H1 (cell line): ENCODE measurements at regions not wholly inside any gene's neighbourhood (a gene's known extent, or its start where the extent isn't known, plus 50 kb on each side); places are given as distances from the start of the nearest gene placed in this dataset.

Experiments
- CTCF ChIA-PET: fragments of 300-600 bp; sonication (Branson Sonifier 250); formaldehyde crosslinking; loops from one replicate; lab custom pipeline; 2021; ENCODE audit not compliant: partially characterized antibody; lab: Charles Lee
- POLR2A ChIA-PET: fragments of 300-600 bp; sonication (Branson Sonifier 250); formaldehyde crosslinking; loops from one replicate; lab custom pipeline; 2021; ENCODE audit warnings: inconsistent platforms; ENCODE audit not compliant: partially characterized antibody; lab: Charles Lee
- DNase-seq, 2 experiments: peaks; one replicate each; pipeline versions ENCODE4 v3.0.0 to v3.0.0-alpha.2; 2010 to 2022; ENCODE audit warnings: low spot score in 2 of 2, low read depth in 1 of 2, mixed read lengths in 1 of 2
- FAIRE-seq: peaks from 2 replicates; lab custom pipeline; 2011; peaks lifted over from hg19 to GRCh38; lab: Jason Lieb, UNC
- H2AFZ ChIP-seq: 2 replicates; pipeline ENCODE4 v1.8.1; 2012; ENCODE audit warnings: low read length, inconsistent platforms
- H2AK5ac ChIP-seq: 2 replicates; pipeline ENCODE4 v1.6.1; 2013; ENCODE audit warnings: low read depth, low read length
- H2BK120ac ChIP-seq: replicated peaks from 2 replicates; pipeline ENCODE3; 2013; ENCODE audit warnings: low read depth, low read length, inconsistent platforms
- H2BK12ac ChIP-seq: 2 replicates; pipeline ENCODE4 v1.6.1; 2013; ENCODE audit warnings: low read depth, low read length
- H2BK15ac ChIP-seq: 2 replicates; pipeline ENCODE4 v1.6.1; 2013; ENCODE audit warnings: low read length
- H2BK20ac ChIP-seq: 2 replicates; pipeline ENCODE4 v1.6.1; 2013; ENCODE audit warnings: low read length
- H2BK5ac ChIP-seq: 2 replicates; pipeline ENCODE4 v1.6.1; 2013; ENCODE audit warnings: low read depth, low read length
- H3K14ac ChIP-seq: 2 replicates; pipeline ENCODE4 v1.6.1; 2013; ENCODE audit warnings: inconsistent platforms; ENCODE audit not compliant: insufficient read length
- H3K18ac ChIP-seq: 2 replicates; pipeline ENCODE4 v1.6.1; 2013; ENCODE audit warnings: low read length; ENCODE audit errors: extremely low read depth
- H3K23ac ChIP-seq: 2 replicates; pipeline ENCODE4 v1.6.1; 2013; ENCODE audit warnings: inconsistent platforms; ENCODE audit not compliant: insufficient read length
- H3K23me2 ChIP-seq: 2 replicates; pipeline ENCODE4 v1.6.1; 2013; ENCODE audit warnings: low read depth, low read length
- H3K27ac ChIP-seq: 2 replicates; pipeline ENCODE4 v1.6.1; 2011; ENCODE audit warnings: low read depth, low read length, inconsistent platforms
- H3K27me3 ChIP-seq, 4 experiments: replicated peaks in 1 of 4; 1 replicate in 1 of 4; 2 replicates in 3 of 4; pipeline versions ENCODE4 v1.6.1 to v1.8.1; 2011 to 2013; ENCODE audit warnings: low read length in 3 of 4, mild to moderate bottlenecking in 3 of 4, inconsistent platforms in 2 of 4, mixed read lengths in 2 of 4, moderate library complexity in 1 of 4; ENCODE audit not compliant: control insufficient read depth in 3 of 4, insufficient read depth in 3 of 4; ENCODE audit errors: extremely low read depth in 1 of 4
- H3K36me3 ChIP-seq, 4 experiments: 2 replicates each; pipeline versions ENCODE4 v1.6.1 to v1.8.1; 2011 to 2013; ENCODE audit warnings: mild to moderate bottlenecking in 4 of 4, low read length in 3 of 4, moderate library complexity in 2 of 4, control low read depth in 1 of 4, inconsistent platforms in 1 of 4; ENCODE audit not compliant: insufficient read depth in 4 of 4, control insufficient read depth in 2 of 4
- H3K4ac ChIP-seq: replicated peaks from 2 replicates; pipeline ENCODE3; 2013; ENCODE audit warnings: low read length, low read depth, mixed read lengths, inconsistent platforms; ENCODE audit not compliant: insufficient read length
- H3K4me1 ChIP-seq, 4 experiments: replicated peaks in 1 of 4; 1 replicate in 1 of 4; 2 replicates in 3 of 4; pipeline versions ENCODE4 v1.6.1 to v1.8.1; 2011 to 2013; ENCODE audit warnings: low read length in 3 of 4, inconsistent platforms in 2 of 4, mixed read lengths in 1 of 4; ENCODE audit not compliant: insufficient read depth in 4 of 4, control insufficient read depth in 3 of 4
- H3K4me2 ChIP-seq, 2 experiments: 2 replicates each; pipeline versions ENCODE4 v1.6.1 to v1.8.1; 2011 to 2013; ENCODE audit warnings: low read depth in 2 of 2, low read length in 2 of 2, control low read depth in 1 of 2, inconsistent platforms in 1 of 2, mild to moderate bottlenecking in 1 of 2; ENCODE audit not compliant: insufficient read depth in 1 of 2
- H3K4me3 ChIP-seq, 4 experiments: fragments of 200-600, 300-600 bp in 1 of 4; sonication (generic), shearing (Covaris generic), sonication (Bioruptor Twin) in 1 of 4; 2 replicates each; pipeline versions ENCODE4 v1.5.1 to v1.8.1; 2011 to 2016; ENCODE audit warnings: low read length in 4 of 4, low read depth in 3 of 4, control low read depth in 2 of 4, inconsistent platforms in 2 of 4, mild to moderate bottlenecking in 2 of 4, mixed read lengths in 1 of 4, moderate library complexity in 1 of 4; ENCODE audit not compliant: insufficient read depth in 2 of 4; ENCODE audit errors: extremely low read depth in 1 of 4
- H3K56ac ChIP-seq: replicated peaks from 2 replicates; pipeline ENCODE3; 2013; ENCODE audit warnings: low read depth, mild to moderate bottlenecking, mixed read lengths, low read length, inconsistent platforms; ENCODE audit not compliant: insufficient read length
- H3K79me1 ChIP-seq: 2 replicates; pipeline ENCODE4 v1.6.1; 2013; ENCODE audit warnings: low read depth, low read length, control low read depth
- H3K79me2 ChIP-seq, 2 experiments: 2 replicates each; pipeline versions ENCODE4 v1.6.1 to v1.8.1; 2012 to 2013; ENCODE audit warnings: low read length in 2 of 2, mild to moderate bottlenecking in 2 of 2, inconsistent platforms in 1 of 2; ENCODE audit not compliant: insufficient read depth in 2 of 2, control insufficient read depth in 1 of 2
- H3K9ac ChIP-seq, 4 experiments: replicated peaks in 1 of 4; 1 replicate in 1 of 4; 2 replicates in 3 of 4; pipeline versions ENCODE4 v1.6.1 to v1.8.1; 2011 to 2013; ENCODE audit warnings: low read depth in 3 of 4, low read length in 3 of 4, control low read depth in 2 of 4, mild to moderate bottlenecking in 2 of 4, moderate library complexity in 2 of 4, inconsistent platforms in 1 of 4; ENCODE audit errors: extremely low read depth in 1 of 4
- H3K9me3 ChIP-seq, 2 experiments: 2 replicates each; pipeline versions ENCODE4 v1.6.1 to v1.8.1; 2012 to 2013; ENCODE audit warnings: mild to moderate bottlenecking in 2 of 2, moderate library complexity in 2 of 2, control low read depth in 1 of 2, inconsistent platforms in 1 of 2, low read depth in 1 of 2, low read length in 1 of 2, mixed read lengths in 1 of 2; ENCODE audit not compliant: insufficient read depth in 2 of 2
- H4K20me1 ChIP-seq, 2 experiments: replicated peaks in 1 of 2; 2 replicates each; pipeline versions ENCODE3 to v1.8.1; 2011 to 2013; ENCODE audit warnings: inconsistent platforms in 2 of 2, low read length in 2 of 2, mild to moderate bottlenecking in 1 of 2; ENCODE audit not compliant: insufficient read depth in 2 of 2, control insufficient read depth in 1 of 2
- H4K5ac ChIP-seq: 2 replicates; pipeline ENCODE4 v1.6.1; 2013; ENCODE audit warnings: low read length, low read depth, mixed read lengths, inconsistent platforms; ENCODE audit not compliant: insufficient read length
- H4K8ac ChIP-seq: 2 replicates; pipeline ENCODE4 v1.8.0; 2013; ENCODE audit warnings: mild to moderate bottlenecking, moderate library complexity, low read length, inconsistent platforms; ENCODE audit not compliant: insufficient read depth; ENCODE audit errors: extremely low read depth
- H4K91ac ChIP-seq: replicated peaks from 2 replicates; pipeline ENCODE3; 2013; ENCODE audit warnings: low read length, mixed read lengths, inconsistent platforms; ENCODE audit not compliant: insufficient read length
- ASH2L ChIP-seq: fragments of 200-600, 300-600 bp; sonication (generic); IDR thresholded peaks from one replicate; pipeline ENCODE4 v1.7.1; 2017; ENCODE audit warnings: low read length
- CBX5 ChIP-seq: fragments of 300-800, 300-1000 bp; sonication (generic); IDR thresholded peaks from 2 replicates; pipeline ENCODE4 v1.7.1; 2016; ENCODE audit warnings: antibody characterized with exemption, low read length, low read depth
- CBX8 ChIP-seq: fragments of 300-800, 300-1000 bp; sonication (generic); IDR thresholded peaks from 2 replicates; pipeline ENCODE4 v1.7.1; 2016; ENCODE audit warnings: low read depth, low read length, borderline replicate concordance
- CEBPB ChIP-seq: IDR thresholded peaks from 2 replicates; pipeline ENCODE4 v1.6.1; 2012; ENCODE audit warnings: low read depth, low read length
- KDM1A ChIP-seq: fragments of 200-600, 300-600 bp; sonication (generic); IDR thresholded peaks from 2 replicates; pipeline ENCODE4 v1.7.1; 2016; ENCODE audit warnings: mild to moderate bottlenecking, low read length, borderline replicate concordance
- POLR2A ChIP-seq, 2 experiments: IDR thresholded peaks; 1 replicate in 1 of 2; 2 replicates in 1 of 2; pipeline ENCODE4 v1.6.1; 2011; ENCODE audit warnings: low read depth in 2 of 2, low read length in 2 of 2, mild to moderate bottlenecking in 2 of 2; ENCODE audit errors: control extremely low read depth in 1 of 2
- POU5F1 ChIP-seq: IDR thresholded peaks from 2 replicates; pipeline ENCODE4 v1.6.1; 2011; ENCODE audit warnings: low read depth, mild to moderate bottlenecking, low read length, moderate library complexity
- RAD21 ChIP-seq, 2 experiments: IDR thresholded peaks in 1 of 2; conservative IDR thresholded peaks in 1 of 2; 2 replicates each; pipeline ENCODE4 v1.6.1; 2011; ENCODE audit warnings: low read depth in 2 of 2, low read length in 2 of 2, improper control_type of control experiment in 1 of 2, inconsistent platforms in 1 of 2, mild to moderate bottlenecking in 1 of 2, moderate library complexity in 1 of 2
- SAP30 ChIP-seq: fragments of 300-600 bp; sonication (generic); IDR thresholded peaks from 2 replicates; pipeline ENCODE4 v1.7.1; 2012; ENCODE audit warnings: low read length, moderate library complexity, mild to moderate bottlenecking, inconsistent platforms; ENCODE audit not compliant: insufficient read depth, insufficient replicate concordance
- SIN3A ChIP-seq, 2 experiments: IDR thresholded peaks in 1 of 2; conservative IDR thresholded peaks in 1 of 2; 2 replicates each; pipeline ENCODE4 v1.6.1; 2011 to 2012; ENCODE audit warnings: low read length in 2 of 2, improper control_type of control experiment in 1 of 2, low read depth in 1 of 2, mild to moderate bottlenecking in 1 of 2
- SP2 ChIP-seq: IDR thresholded peaks from 2 replicates; pipeline ENCODE4 v1.6.1; 2012; ENCODE audit warnings: mild to moderate bottlenecking, low read length, inconsistent platforms
- TAF7 ChIP-seq: optimal IDR thresholded peaks from 2 replicates; pipeline ENCODE3; 2011; ENCODE audit warnings: low read depth, mild to moderate bottlenecking, inconsistent platforms, low read length, moderate library complexity, borderline replicate concordance
- TCF12 ChIP-seq: IDR thresholded peaks from 2 replicates; pipeline ENCODE4 v1.6.1; 2011; ENCODE audit warnings: low read depth, mild to moderate bottlenecking, low read length
- WGBS, 2 experiments: shearing (Covaris generic) in 1 of 2; methylation state at CpG; one replicate each; pipeline versions ENCODE4 v1.1.6 to v1.1.7; 2013 to 2015; ENCODE audit warnings: low lambda C conversion rate in 2 of 2, mixed read lengths in 2 of 2, inconsistent platforms in 1 of 2, low coverage in 1 of 2, missing lambda C conversion rate in 1 of 2; ENCODE audit not compliant: insufficient replicate concordance in 2 of 2, insufficient coverage in 1 of 2, insufficient read length in 1 of 2; ENCODE audit errors: extremely low coverage in 1 of 2, missing lambda C conversion rate in 1 of 2; 5-methylcytosine and 5-hydroxymethylcytosine counted together

DNA sequence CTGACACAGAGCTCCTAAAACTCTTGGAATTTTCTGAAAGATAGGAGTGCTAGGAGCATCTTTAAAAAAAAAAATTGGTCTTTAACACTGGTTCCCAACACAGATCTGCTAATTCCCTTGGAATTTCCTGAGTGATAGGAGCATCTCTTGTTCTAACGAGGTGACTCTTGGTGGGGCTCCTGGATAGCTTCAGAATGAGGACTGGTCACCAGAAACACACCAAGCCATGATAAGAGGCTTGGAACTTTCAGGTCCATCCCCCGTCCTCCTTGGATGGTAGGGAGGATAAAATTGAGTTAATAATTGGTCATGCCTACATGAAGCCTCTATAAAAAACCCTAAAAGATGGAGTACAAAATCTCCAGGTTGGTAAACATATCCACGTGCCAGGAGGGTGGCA is 64.5 kb upstream of the LDLRAD3 start:
- Histone ChIP-seq H3K4me2 (no peak overlapping the region), H3K9me3 (no peaks in the 10 kb centered on the region), H4K20me1 (no peaks in the 10 kb centered on the region), H3K27me3 (no peaks in the 10 kb centered on the region), H3K4me3 (no peak overlapping the region), H3K4ac (no peak overlapping the region), H3K18ac (no peak overlapping the region), H4K91ac (no peak overlapping the region), H2BK12ac (no peak overlapping the region), H3K36me3 (no peaks in the 10 kb centered on the region), H4K5ac (no peak overlapping the region), H3K79me1 (no peaks in the 10 kb centered on the region), H2BK20ac (no peak overlapping the region), H3K14ac (no peak overlapping the region), H3K79me2 (no peaks in the 10 kb centered on the region), H3K23ac (no peak overlapping the region), H3K56ac (no peak overlapping the region), H4K8ac (no peak overlapping the region), H3K27ac (no peak overlapping the region), H2AK5ac (no peak overlapping the region), H3K23me2 (no peaks in the 10 kb centered on the region), H2AFZ (no peak overlapping the region), H2BK5ac (no peak overlapping the region), H2BK15ac (no peak overlapping the region), H3K9ac (no peak overlapping the region), H2BK120ac (no peak overlapping the region), H3K4me1 (no peaks in the 10 kb centered on the region)
- CTCF ChIA-PET = interaction anchor here (0.7 to 2.1 kb wide), 4 partner anchors 16 to 575 kb away, joined by 3 to 5 read pairs (median 4); no protein-coding TSS in a partner anchor
- no peak for FAIRE-seq
- POLR2A ChIA-PET = no interaction called here
- DNase-seq = no peak
- WGBS, 2 experiments = 87% methylated on average over 3 of the region's 3 CpGs; no CpG with 5 or more reads in 1 of the 2 experiments
- no peak for TF ChIP-seq ASH2L
- TF ChIP-seq SAP30 = no peak
- TF ChIP-seq TAF7 = no peak
- TF ChIP-seq POU5F1 = no peak
- TF ChIP-seq CBX5 = no peak
- no peak for TF ChIP-seq SIN3A (conservative IDR thresholded peaks at IDR 0.05 in 1 of 2, IDR thresholded peaks at IDR 0.05 in 1 of 2; ENCODE audit: low read depth in 1 of 2, low read length in 2 of 2)
- TF ChIP-seq SP2 = no peak
- TF ChIP-seq KDM1A = no peak
- no peak for TF ChIP-seq TCF12
- no peak for TF ChIP-seq CEBPB
- TF ChIP-seq POLR2A (IDR thresholded peaks at IDR 0.05; ENCODE audit: control extremely low read depth in 1 of 2, low read depth in 2 of 2, low read length in 2 of 2) = no peak
- TF ChIP-seq RAD21 (IDR thresholded peaks at IDR 0.05 in 1 of 2, conservative IDR thresholded peaks at IDR 0.05 in 1 of 2; ENCODE audit: low read depth in 2 of 2, low read length in 2 of 2) = no peak
- TF ChIP-seq CBX8 = no peak
